SU-DHL-6 (cell line): ENCODE measurements at regions not wholly inside any gene's neighbourhood (a gene's known extent, or its start where the extent isn't known, plus 50 kb on each side); places are given as distances from the start of the nearest gene placed in this dataset.

Experiments
- H2AFZ ChIP-seq: fragments of 200-600 bp; sonication (generic); 2 replicates; pipeline ENCODE4 v1.6.1; 2014; ENCODE audit warnings: low read depth, mild to moderate bottlenecking, moderate library complexity, mixed read lengths, antibody characterized with exemption, low read length; ENCODE audit not compliant: severe bottlenecking
- H3F3A ChIP-seq: fragments of 200-600 bp; shearing (Covaris generic); 2 replicates; pipeline ENCODE4 v1.6.0; 2016; ENCODE audit warnings: antibody characterized with exemption, mild to moderate bottlenecking; ENCODE audit not compliant: insufficient read depth
- H3K27ac ChIP-seq: fragments of 200-600 bp; sonication (generic); 2 replicates; pipeline ENCODE4 v1.5.1; 2016; ENCODE audit warnings: low read depth, mild to moderate bottlenecking, low read length, moderate library complexity, mixed read lengths
- H3K27me3 ChIP-seq: fragments of 200-600 bp; sonication (generic), shearing (Covaris generic); 2 replicates; pipeline ENCODE4 v1.6.0; 2014; ENCODE audit warnings: mild to moderate bottlenecking, low read length
- H3K36me3 ChIP-seq: fragments of 200-600 bp; sonication (generic); 2 replicates; pipeline ENCODE4 v1.6.1; 2014; ENCODE audit warnings: mild to moderate bottlenecking, low read length, mixed read lengths
- H3K4me2 ChIP-seq: fragments of 300-600, 200-600 bp; shearing (Covaris generic), sonication (generic); 2 replicates; pipeline ENCODE4 v1.6.0; 2014; ENCODE audit warnings: low read length, low read depth, mild to moderate bottlenecking; ENCODE audit not compliant: poor library complexity, severe bottlenecking
- H3K4me3 ChIP-seq: fragments of 200-600 bp; sonication (generic); 2 replicates; pipeline ENCODE4 v1.5.1; 2014; ENCODE audit warnings: antibody characterized with exemption, low read length, mild to moderate bottlenecking, mixed read lengths; ENCODE audit not compliant: insufficient read depth, poor library complexity, severe bottlenecking
- H3K79me2 ChIP-seq: fragments of 200-600 bp; sonication (generic); 2 replicates; pipeline ENCODE4 v1.6.1; 2014; ENCODE audit warnings: mild to moderate bottlenecking, low read length, moderate library complexity; ENCODE audit not compliant: insufficient read depth
- H3K9ac ChIP-seq: fragments of 200-600 bp; sonication (generic); 2 replicates; pipeline ENCODE4 v1.7.0; 2014; ENCODE audit warnings: mild to moderate bottlenecking, low read length
- H3K9me2 ChIP-seq: fragments of 200-600 bp; sonication (generic); replicated peaks from 2 replicates; pipeline ENCODE4 v1.6.1; 2014; ENCODE audit warnings: low read length; ENCODE audit not compliant: insufficient read depth
- H3K9me3 ChIP-seq: fragments of 200-600 bp; sonication (generic); 2 replicates; pipeline ENCODE4 v1.6.1; 2014; ENCODE audit warnings: low read length, mixed read lengths; ENCODE audit not compliant: insufficient read depth
- H4K20me1 ChIP-seq: fragments of 200-600 bp; sonication (generic); 2 replicates; pipeline ENCODE4 v1.6.1; 2014; ENCODE audit warnings: low read depth, mild to moderate bottlenecking, antibody characterized with exemption, low read length, moderate library complexity, mixed read lengths
- EZH2phosphoT487 ChIP-seq: fragments of 200-600 bp; sonication (generic), shearing (Covaris generic); conservative IDR thresholded peaks from 2 replicates; pipeline ENCODE4 v1.6.1; 2018; ENCODE audit warnings: mild to moderate bottlenecking, antibody characterized with exemption, low read length, moderate library complexity, mixed read lengths
- TF ChIP-seq, protein P1 (sequence below): fragments of 200-600 bp; sonication (generic); IDR thresholded peaks from one replicate; pipeline ENCODE4 v1.5.1; 2017; ENCODE audit warnings: antibody characterized with exemption, mild to moderate bottlenecking, low read length, moderate library complexity; ENCODE audit not compliant: insufficient read depth, poor library complexity, severe bottlenecking

DNA sequence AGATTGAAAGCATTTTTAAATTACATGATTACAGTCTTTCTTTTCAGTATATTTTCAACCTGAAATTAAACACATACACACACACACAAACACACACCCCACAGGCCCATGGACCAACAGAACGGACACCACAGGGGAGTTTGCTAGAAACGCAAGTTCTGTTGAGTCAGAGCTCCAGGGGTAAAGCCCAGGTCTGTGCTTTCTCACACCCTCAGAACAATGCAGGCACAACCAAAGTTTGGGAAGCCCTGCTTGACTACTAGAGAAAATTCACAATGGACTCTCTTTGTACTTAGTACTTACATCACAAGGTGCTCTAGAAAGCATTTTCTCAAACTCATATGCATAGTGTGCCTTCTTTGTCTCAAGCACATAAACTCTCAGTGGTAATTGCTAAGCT is 704.0 kb upstream of the IGFBP3 start:
- no peak overlapping the region for H3K9ac ChIP-seq
- no peak overlapping the region for H2AFZ ChIP-seq
- no peaks in the 10 kb centered on the region for H3K36me3 ChIP-seq
- H3F3A ChIP-seq: no peaks in the 10 kb centered on the region
- no peak overlapping the region for H3K4me2 ChIP-seq
- no peaks in the 10 kb centered on the region for H3K79me2 ChIP-seq
- TF ChIP-seq EZH2phosphoT487: no peak
- TF ChIP-seq, protein P1, sequence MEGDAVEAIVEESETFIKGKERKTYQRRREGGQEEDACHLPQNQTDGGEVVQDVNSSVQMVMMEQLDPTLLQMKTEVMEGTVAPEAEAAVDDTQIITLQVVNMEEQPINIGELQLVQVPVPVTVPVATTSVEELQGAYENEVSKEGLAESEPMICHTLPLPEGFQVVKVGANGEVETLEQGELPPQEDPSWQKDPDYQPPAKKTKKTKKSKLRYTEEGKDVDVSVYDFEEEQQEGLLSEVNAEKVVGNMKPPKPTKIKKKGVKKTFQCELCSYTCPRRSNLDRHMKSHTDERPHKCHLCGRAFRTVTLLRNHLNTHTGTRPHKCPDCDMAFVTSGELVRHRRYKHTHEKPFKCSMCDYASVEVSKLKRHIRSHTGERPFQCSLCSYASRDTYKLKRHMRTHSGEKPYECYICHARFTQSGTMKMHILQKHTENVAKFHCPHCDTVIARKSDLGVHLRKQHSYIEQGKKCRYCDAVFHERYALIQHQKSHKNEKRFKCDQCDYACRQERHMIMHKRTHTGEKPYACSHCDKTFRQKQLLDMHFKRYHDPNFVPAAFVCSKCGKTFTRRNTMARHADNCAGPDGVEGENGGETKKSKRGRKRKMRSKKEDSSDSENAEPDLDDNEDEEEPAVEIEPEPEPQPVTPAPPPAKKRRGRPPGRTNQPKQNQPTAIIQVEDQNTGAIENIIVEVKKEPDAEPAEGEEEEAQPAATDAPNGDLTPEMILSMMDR: no peak
- no peaks in the 10 kb centered on the region for H4K20me1 ChIP-seq
- H3K9me3 ChIP-seq: no peaks in the 10 kb centered on the region
- no peak overlapping the region for H3K4me3 ChIP-seq
- H3K27me3 ChIP-seq: no peaks in the 10 kb centered on the region
- no peaks in the 10 kb centered on the region for H3K9me2 ChIP-seq
- no peak overlapping the region for H3K27ac ChIP-seq

DNA sequence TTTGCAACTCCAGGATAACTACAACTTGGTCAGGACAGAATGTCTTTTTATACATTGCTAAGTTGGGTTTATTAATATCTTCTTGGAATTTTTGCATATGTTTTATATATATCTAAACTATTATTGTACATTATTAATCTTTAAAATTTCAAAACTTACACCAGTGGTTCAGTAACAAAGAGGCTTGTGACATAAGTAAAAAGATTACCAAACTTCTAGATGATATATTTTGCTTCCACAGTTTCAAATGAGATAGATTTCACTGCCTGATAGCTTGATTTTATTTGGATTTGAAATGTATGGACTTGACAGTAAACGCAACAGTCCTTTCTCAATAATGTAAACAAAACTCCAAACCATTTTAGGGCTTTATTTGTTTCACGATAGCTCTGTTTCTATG is 701.2 kb upstream of the IGFBP3 start:
- H3K9ac ChIP-seq: no peak overlapping the region
- H3K9me3 ChIP-seq: no peaks in the 10 kb centered on the region
- H3K9me2 ChIP-seq: no peaks in the 10 kb centered on the region
- H3K36me3 ChIP-seq: no peaks in the 10 kb centered on the region
- H4K20me1 ChIP-seq: no peaks in the 10 kb centered on the region
- no peak overlapping the region for H3K4me2 ChIP-seq
- no peak for TF ChIP-seq EZH2phosphoT487
- no peak overlapping the region for H3K27ac ChIP-seq
- H3K79me2 ChIP-seq: no peaks in the 10 kb centered on the region
- no peak overlapping the region for H2AFZ ChIP-seq
- H3F3A ChIP-seq: no peaks in the 10 kb centered on the region
- no peaks in the 10 kb centered on the region for H3K27me3 ChIP-seq
- no peak overlapping the region for H3K4me3 ChIP-seq

GRCh38 chr7:46619723-46620310 is 698.7 kb upstream of the IGFBP3 start:
- Histone ChIP-seq H3K4me2 (no peak overlapping the region), H3F3A (no peaks in the 10 kb centered on the region), H3K4me3 (no peak overlapping the region), H3K9me2 (no peaks in the 10 kb centered on the region), H3K79me2 (no peaks in the 10 kb centered on the region), H3K27ac (no peak overlapping the region), H3K36me3 (no peaks in the 10 kb centered on the region), H3K9ac (no peak overlapping the region), H3K9me3 (no peaks in the 10 kb centered on the region), H4K20me1 (no peaks in the 10 kb centered on the region), H3K27me3 (no peaks in the 10 kb centered on the region), H2AFZ (no peak overlapping the region)
- TF ChIP-seq, protein P1: no peak
- TF ChIP-seq EZH2phosphoT487: no peak

GRCh38 chr7:46616636-46617035 is 695.6 kb upstream of the IGFBP3 start:
- H3K9me3 ChIP-seq: no peaks in the 10 kb centered on the region
- no peak overlapping the region for H2AFZ ChIP-seq
- no peaks in the 10 kb centered on the region for H4K20me1 ChIP-seq
- no peaks in the 10 kb centered on the region for H3K79me2 ChIP-seq
- H3K27ac ChIP-seq: no peak overlapping the region
- H3F3A ChIP-seq: no peaks in the 10 kb centered on the region
- no peak overlapping the region for H3K4me3 ChIP-seq
- H3K9ac ChIP-seq: no peak overlapping the region
- TF ChIP-seq, protein P1: no peak
- TF ChIP-seq EZH2phosphoT487: no peak
- H3K9me2 ChIP-seq: no peaks in the 10 kb centered on the region
- H3K36me3 ChIP-seq: no peaks in the 10 kb centered on the region
- H3K4me2 ChIP-seq: no peak overlapping the region
- H3K27me3 ChIP-seq: no peaks in the 10 kb centered on the region
